Sigmoid colon (tissue), 6 donors: ENCODE measurements at regions not wholly inside any gene's neighbourhood (a gene's known extent, or its start where the extent isn't known, plus 50 kb on each side); places are given as distances from the start of the nearest gene placed in this dataset.

ENCODE experiments used
- DNase-seq: peaks from one replicate; pipeline ENCODE4 v3.0.0-alpha.2; 2019
- H3K27ac ChIP-seq, 4 donors: fragments of 200-600 bp; sonication (generic); one replicate each; pipeline ENCODE4 v1.5.1; 2016 to 2019; ENCODE audit warnings: mild to moderate bottlenecking in 1 of 4
- H3K27me3 ChIP-seq, 3 donors: fragments of 200-600 bp; sonication (generic); one replicate each; pipeline ENCODE4 v1.5.1; 2019; ENCODE audit warnings: mild to moderate bottlenecking in 1 of 3
- H3K36me3 ChIP-seq, 4 donors: fragments of 200-600 bp; sonication (generic); one replicate each; pipeline ENCODE4 v1.5.1; 2016 to 2019
- H3K4me1 ChIP-seq, 4 donors: fragments of 200-600 bp; sonication (generic); one replicate each; pipeline ENCODE4 v1.5.1; 2017 to 2019
- H3K4me3 ChIP-seq, 4 donors: fragments of 200-600 bp; sonication (generic); one replicate each; pipeline ENCODE4 v1.5.1; 2017 to 2019; ENCODE audit warnings: mild to moderate bottlenecking in 2 of 4, moderate library complexity in 1 of 4
- H3K9me3 ChIP-seq, 4 donors: fragments of 200-600 bp in 3 of 4; sonication (generic) in 3 of 4; one replicate each; pipeline versions ENCODE4 v1.5.1 to v1.6.1; 2013 to 2019
- CTCF ChIP-seq, 4 experiments: fragments of 450-650 bp in 3 of 4; fragments of 200-600 bp in 1 of 4; IDR thresholded peaks; one replicate each; pipeline ENCODE4 v1.5.1; 2016 to 2019; ENCODE audit warnings: antibody characterized with exemption in 4 of 4, mild to moderate bottlenecking in 3 of 4, moderate library complexity in 2 of 4
- EP300 ChIP-seq, 4 donors: sonication (generic); formaldehyde crosslinking; IDR thresholded peaks; one replicate each; pipeline ENCODE4 v1.6.1; 2017; ENCODE audit warnings: antibody characterized with exemption in 4 of 4
- POLR2A ChIP-seq, 2 donors: fragments of 450-650 bp; IDR thresholded peaks; one replicate each; pipeline ENCODE4 v1.6.1; 2016; ENCODE audit warnings: antibody characterized with exemption in 2 of 2, mild to moderate bottlenecking in 2 of 2, moderate library complexity in 2 of 2
- POLR2AphosphoS5 ChIP-seq, 4 donors: sonication (generic); formaldehyde crosslinking; IDR thresholded peaks; one replicate each; pipeline ENCODE4 v1.6.1; 2017; ENCODE audit warnings: antibody characterized with exemption in 4 of 4
- WGBS, 2 donors: extraction: QIAGEN DNeasy Blood & Tissue Kit; methylation state at CpG; one replicate each; pipeline ENCODE4 v1.1.7; 2013; 5-methylcytosine and 5-hydroxymethylcytosine counted together
- intact Hi-C: fragments of 100-400 bp; cut with DNase I; formaldehyde crosslinking; loops from one replicate; pipeline ENCODE4 v1.15.1; 2023
- donor health status: healthy with polysubstance abuse.
- donor health status: healthy.

GRCh38 chr12:25332143-25332542, 81.4 kb upstream of the KRAS start:
- DNase-seq: no peak
- TF ChIP-seq POLR2AphosphoS5 (IDR thresholded peaks at IDR 0.05): no peak
- no peak for TF ChIP-seq CTCF (IDR thresholded peaks at IDR 0.05)
- TF ChIP-seq EP300 (IDR thresholded peaks at IDR 0.05): no peak
- no peak for TF ChIP-seq POLR2A (IDR thresholded peaks at IDR 0.05)
- no peak overlapping the region for H3K4me3 ChIP-seq
- 79 to 84% methylated on average over 3 of the region's 3 CpGs for WGBS, 2 donors
- peaks cover 0 to 9% (median 2%) of the 10 kb centered on the region in 4 donors for H3K4me1 ChIP-seq
- H3K27me3 ChIP-seq: no peaks in the 10 kb centered on the region
- no peaks in the 10 kb centered on the region for H3K9me3 ChIP-seq
- intact Hi-C loops: loop anchor here (10.0 kb wide), 1 partner anchor 77 kb away; the partner anchor contains the start of gene KRAS
- no peak overlapping the region for H3K27ac ChIP-seq
- no peaks in the 10 kb centered on the region for H3K36me3 ChIP-seq

GRCh38 chr12:25328072-25328712, 77.5 kb upstream of the KRAS start:
- H3K27ac ChIP-seq: no peak overlapping the region
- intact Hi-C loops: no loop called here
- WGBS, 2 donors: 25 to 58% methylated on average over 5 of the region's 5 CpGs
- TF ChIP-seq CTCF (IDR thresholded peaks at IDR 0.05) (no peak), EP300 (IDR thresholded peaks at IDR 0.05) (no peak), POLR2A (IDR thresholded peaks at IDR 0.05) (no peak), POLR2AphosphoS5 (IDR thresholded peaks at IDR 0.05) (no peak)
- H3K36me3 ChIP-seq: no peaks in the 10 kb centered on the region
- no peak overlapping the region for H3K4me3 ChIP-seq
- no peaks in the 10 kb centered on the region for H3K9me3 ChIP-seq
- DNase-seq: no peak
- H3K27me3 ChIP-seq: no peaks in the 10 kb centered on the region
- no peaks in the 10 kb centered on the region for H3K4me1 ChIP-seq

GRCh38 chr12:25327321-25327720, 76.6 kb upstream of the KRAS start:
- 71% methylated on average over 4 of the region's 4 CpGs for WGBS, 2 donors
- Histone ChIP-seq H3K27me3 (no peaks in the 10 kb centered on the region), H3K36me3 (no peaks in the 10 kb centered on the region), H3K4me3 (no peak overlapping the region), H3K4me1 (no peaks in the 10 kb centered on the region), H3K27ac (no peak overlapping the region), H3K9me3 (no peaks in the 10 kb centered on the region)
- no peak for DNase-seq
- TF ChIP-seq POLR2AphosphoS5 (IDR thresholded peaks at IDR 0.05): no peak
- intact Hi-C loops: no loop called here

- Histone ChIP-seq H3K27ac (no peak overlapping the region), H3K4me3 (no peak overlapping the region), H3K27me3 (no peaks in the 10 kb centered on the region), H3K4me1 (no peaks in the 10 kb centered on the region), H3K36me3 (no peaks in the 10 kb centered on the region), H3K9me3 (no peaks in the 10 kb centered on the region)
- intact Hi-C loops: no loop called here
- WGBS, 2 donors: 93 to 97% methylated on average over 2 of the region's 2 CpGs
- no peak for DNase-seq
- TF ChIP-seq EP300 (IDR thresholded peaks at IDR 0.05): no peak
- no peak for TF ChIP-seq CTCF (IDR thresholded peaks at IDR 0.05)
- TF ChIP-seq POLR2A (IDR thresholded peaks at IDR 0.05): no peak
- no peak for TF ChIP-seq POLR2AphosphoS5 (IDR thresholded peaks at IDR 0.05)
Measured at GRCh38 chr12:25326326-25326725, 75.6 kb upstream of the KRAS start.

GRCh38 chr12:25324861-25325260, 74.1 kb upstream of the KRAS start:
- no peak overlapping the region for H3K27ac ChIP-seq
- 58 to 70% methylated on average over 2 of the region's 2 CpGs for WGBS, 2 donors
- no peaks in the 10 kb centered on the region for H3K27me3 ChIP-seq

More at GRCh38 chr12:25324861-25325260, 74.1 kb upstream of the KRAS start:
- H3K9me3 ChIP-seq: no peaks in the 10 kb centered on the region
- no peak overlapping the region for H3K4me3 ChIP-seq
- DNase-seq: no peak
- H3K4me1 ChIP-seq: peaks cover 0 to 5% (median 0%) of the 10 kb centered on the region in 4 donors
- no peaks in the 10 kb centered on the region for H3K36me3 ChIP-seq
- intact Hi-C loops: no loop called here
- no peak for TF ChIP-seq POLR2A (IDR thresholded peaks at IDR 0.05)
- no peak for TF ChIP-seq CTCF (IDR thresholded peaks at IDR 0.05)
- no peak for TF ChIP-seq POLR2AphosphoS5 (IDR thresholded peaks at IDR 0.05)
- no peak for TF ChIP-seq EP300 (IDR thresholded peaks at IDR 0.05)
